Activated B cell treated with CpG ODN at 0.5 μM for 24 hours (primary cell): ENCODE measurements at regions not wholly inside any gene's neighbourhood (a gene's known extent, or its start where the extent isn't known, plus 50 kb on each side); places are given as distances from the start of the nearest gene placed in this dataset.
"Not testable (repeated sequence)": the region's sequence is repeated elsewhere in the genome, so short reads cannot be mapped to it uniquely, and the experiment has no call there.

ENCODE experiments used
- ATAC-seq: fragments of 200-7000 bp; cut with Tn5 transposase; one replicate; pipeline ENCODE4 v1.10.0; 2021; ENCODE audit warnings: low read depth, mild to moderate bottlenecking, moderate library complexity
- CTCF ChIA-PET: fragments of 350-600 bp; sonication (Branson Sonifier 250); formaldehyde crosslinking; loops from one replicate; lab custom pipeline; 2021; ENCODE audit warnings: antibody characterized with exemption; lab: Charles Lee
- POLR2A ChIA-PET: fragments of 350-600 bp; sonication (Branson Sonifier 250); formaldehyde crosslinking; loops from one replicate; lab custom pipeline; 2021; ENCODE audit warnings: antibody characterized with exemption; lab: Charles Lee
- DNase-seq: peaks from one replicate; pipeline ENCODE4 v3.0.0; 2022
- H3K27ac Mint-ChIP-seq: one replicate; pipeline ENCODE4 v1.8.0; 2020; ENCODE audit warnings: mixed read lengths
- H3K27me3 Mint-ChIP-seq: one replicate; pipeline ENCODE4 v1.8.0; 2021; ENCODE audit warnings: mixed read lengths
- H3K36me3 Mint-ChIP-seq: one replicate; pipeline ENCODE4 v1.8.0; 2021; ENCODE audit warnings: low read depth, mixed read lengths
- H3K4me1 Mint-ChIP-seq: one replicate; pipeline ENCODE4 v1.8.0; 2021; ENCODE audit warnings: mixed read lengths
- H3K4me3 Mint-ChIP-seq: one replicate; pipeline ENCODE4 v1.8.0; 2020; ENCODE audit warnings: mild to moderate bottlenecking, mixed read lengths
- H3K9me3 Mint-ChIP-seq: one replicate; pipeline ENCODE4 v1.8.0; 2020; ENCODE audit warnings: mixed read lengths
- CTCF ChIP-seq: fragments of 200-600 bp; IDR thresholded peaks from one replicate; pipeline ENCODE4 v1.8.0; 2022; ENCODE audit warnings: antibody characterized with exemption, mild to moderate bottlenecking
- intact Hi-C: fragments of 100-400 bp; cut with micrococcal nuclease; formaldehyde crosslinking; loops from one replicate; pipeline ENCODE4 v1.15.1; 2024

- Mint-ChIP-seq H3K4me3 (no peak overlapping the region), H3K9me3 (no peaks in the 10 kb centered on the region), H3K27ac (no peak overlapping the region), H3K4me1 (peaks cover 5% of the 10 kb centered on the region), H3K27me3 (no peaks in the 10 kb centered on the region), H3K36me3 (peaks cover 28% of the 10 kb centered on the region)
- CTCF ChIA-PET: no interaction called here
- intact Hi-C loops: no loop called here
- TF ChIP-seq CTCF: no peak
- ATAC-seq (no peak), DNase-seq (no peak)
- POLR2A ChIA-PET: no interaction called here
Observed at GRCh38 chr4:123024710-123025109, 102.3 kb upstream of the NUDT6 start.

- H3K9me3 Mint-ChIP-seq: no peaks in the 10 kb centered on the region
- H3K36me3 Mint-ChIP-seq: peaks cover 30% of the 10 kb centered on the region
- H3K4me1 Mint-ChIP-seq: peaks cover 5% of the 10 kb centered on the region
- ATAC-seq (no peak), DNase-seq (no peak)
- TF ChIP-seq CTCF: no peak
- CTCF ChIA-PET: no interaction called here
- no peaks in the 10 kb centered on the region for H3K27me3 Mint-ChIP-seq
- POLR2A ChIA-PET: no interaction called here
- H3K27ac Mint-ChIP-seq: no peak overlapping the region
- no peak overlapping the region for H3K4me3 Mint-ChIP-seq
- intact Hi-C loops: no loop called here
Observed at GRCh38 chr4:123025398-123025797, 103.0 kb upstream of the NUDT6 start.

- H3K4me1 Mint-ChIP-seq, H3K27me3 Mint-ChIP-seq, intact Hi-C loops, DNase-seq, ATAC-seq, H3K4me3 Mint-ChIP-seq, H3K9me3 Mint-ChIP-seq, POLR2A ChIA-PET, H3K27ac Mint-ChIP-seq, CTCF ChIA-PET: not testable (repeated sequence)
- peaks cover 31% of the 10 kb centered on the region for H3K36me3 Mint-ChIP-seq
Observed at GRCh38 chr4:123026015-123026414, 103.6 kb upstream of the NUDT6 start.

GRCh38 chr4:123031664-123032063, 109.3 kb upstream of the NUDT6 start:
- Mint-ChIP-seq H3K27ac (no peak overlapping the region), H3K36me3 (peaks cover 27% of the 10 kb centered on the region), H3K27me3 (no peaks in the 10 kb centered on the region), H3K4me1 (no peaks in the 10 kb centered on the region), H3K4me3 (no peak overlapping the region), H3K9me3 (no peaks in the 10 kb centered on the region)
- TF ChIP-seq CTCF: no peak
- no peak for DNase-seq
- CTCF ChIA-PET: no interaction called here
- intact Hi-C loops: no loop called here
- ATAC-seq: no peak
- POLR2A ChIA-PET: no interaction called here

GRCh38 chr4:123034023-123034422, 111.6 kb upstream of the NUDT6 start:
- Mint-ChIP-seq H3K36me3 (peaks cover 23% of the 10 kb centered on the region), H3K27me3 (no peaks in the 10 kb centered on the region), H3K4me1 (no peaks in the 10 kb centered on the region), H3K27ac (no peak overlapping the region), H3K4me3 (no peak overlapping the region), H3K9me3 (no peaks in the 10 kb centered on the region)
- no peak for TF ChIP-seq CTCF
- DNase-seq (no peak), ATAC-seq (no peak)
- intact Hi-C loops: no loop called here
- ChIA-PET POLR2A (no interaction called here), CTCF (no interaction called here)

GRCh38 chr4:123035239-123035638, 112.8 kb upstream of the NUDT6 start:
- POLR2A ChIA-PET: no interaction called here
- peaks cover 13% of the 10 kb centered on the region for H3K36me3 Mint-ChIP-seq
- CTCF ChIA-PET: no interaction called here
- H3K4me1 Mint-ChIP-seq: no peaks in the 10 kb centered on the region
- H3K27ac Mint-ChIP-seq: no peak overlapping the region
- H3K9me3 Mint-ChIP-seq: no peaks in the 10 kb centered on the region
- no peak for ATAC-seq
- intact Hi-C loops: no loop called here
- H3K4me3 Mint-ChIP-seq: no peak overlapping the region
- no peak for DNase-seq
- TF ChIP-seq CTCF: no peak
- H3K27me3 Mint-ChIP-seq: no peaks in the 10 kb centered on the region
